GM12878 (cell line): ENCODE measurements at regions not wholly inside any gene's neighbourhood (a gene's known extent, or its start where the extent isn't known, plus 50 kb on each side); places are given as distances from the start of the nearest gene placed in this dataset.

Experiments used
- BCLAF1 ChIP-seq: fragments of 450-650 bp; IDR thresholded peaks from 2 replicates; pipeline ENCODE4 v1.6.1; 2017; ENCODE audit warnings: antibody characterized with exemption, mild to moderate bottlenecking, moderate library complexity
- CBX3 ChIP-seq: fragments of 200-600 bp; sonication (generic); IDR thresholded peaks from 2 replicates; pipeline ENCODE4 v1.6.1; 2016; ENCODE audit warnings: low read depth, borderline replicate concordance
- TARDBP ChIP-seq: IDR thresholded peaks from 2 replicates; pipeline ENCODE4 v1.6.1; 2016; ENCODE audit warnings: borderline replicate concordance
- TF ChIP-seq, protein P1 (sequence below): fragments of 450-650 bp; IDR thresholded peaks from 2 replicates; pipeline ENCODE4 v1.6.1; 2014; ENCODE audit warnings: mild to moderate bottlenecking

DNA sequence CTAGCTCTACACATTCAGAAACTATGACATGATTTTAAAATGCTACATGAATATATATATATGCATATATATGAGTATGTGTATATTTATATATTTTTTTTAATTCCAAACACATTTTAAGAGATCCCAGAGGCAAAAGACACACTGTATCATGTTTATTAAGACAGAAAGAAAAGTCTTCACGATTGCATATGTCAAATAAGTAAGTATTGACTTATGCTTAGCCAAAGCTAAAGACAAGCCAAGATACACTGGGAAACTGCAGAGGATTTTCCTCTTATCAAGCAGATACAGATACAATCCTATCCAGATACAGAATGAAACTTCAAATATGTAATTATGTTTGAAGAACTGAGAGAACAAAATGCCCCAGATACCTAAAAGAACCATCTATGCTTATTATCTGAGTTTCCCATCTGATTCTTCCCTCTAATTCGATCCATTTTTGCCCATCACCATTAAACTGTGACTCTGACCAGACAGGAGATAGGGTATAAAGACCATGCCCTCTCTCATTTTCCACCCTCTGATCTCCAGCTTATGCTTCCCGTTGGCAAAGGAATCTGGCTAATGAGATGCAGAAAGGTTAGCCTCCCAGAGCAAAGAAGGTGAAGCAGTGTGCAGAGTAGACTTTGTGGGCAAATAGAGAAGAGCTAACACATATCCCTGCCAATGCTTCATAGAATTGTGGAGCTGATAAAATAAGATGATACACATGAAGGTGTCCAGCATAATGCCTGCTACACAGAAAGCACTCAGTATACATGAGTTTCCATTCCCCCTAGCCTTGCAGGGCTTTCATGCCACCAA is 131.0 kb upstream of the TARS1 start:
- TF ChIP-seq, protein P1, sequence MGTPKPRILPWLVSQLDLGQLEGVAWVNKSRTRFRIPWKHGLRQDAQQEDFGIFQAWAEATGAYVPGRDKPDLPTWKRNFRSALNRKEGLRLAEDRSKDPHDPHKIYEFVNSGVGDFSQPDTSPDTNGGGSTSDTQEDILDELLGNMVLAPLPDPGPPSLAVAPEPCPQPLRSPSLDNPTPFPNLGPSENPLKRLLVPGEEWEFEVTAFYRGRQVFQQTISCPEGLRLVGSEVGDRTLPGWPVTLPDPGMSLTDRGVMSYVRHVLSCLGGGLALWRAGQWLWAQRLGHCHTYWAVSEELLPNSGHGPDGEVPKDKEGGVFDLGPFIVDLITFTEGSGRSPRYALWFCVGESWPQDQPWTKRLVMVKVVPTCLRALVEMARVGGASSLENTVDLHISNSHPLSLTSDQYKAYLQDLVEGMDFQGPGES: no peak
- TF ChIP-seq CBX3 (no peak), BCLAF1 (no peak), TARDBP (no peak)
